WTC11 (cell line): ENCODE measurements at regions not wholly inside any gene's neighbourhood (a gene's known extent, or its start where the extent isn't known, plus 50 kb on each side); places are given as distances from the start of the nearest gene placed in this dataset.

ENCODE experiments used
- ATAC-seq: fragments of 200-7000 bp; cut with Tn5 transposase; 2 replicates; pipeline ENCODE4 v1.10.0; 2021; ENCODE audit warnings: mild to moderate bottlenecking, moderate library complexity
- CTCF ChIA-PET: fragments of 300-600 bp; sonication (Branson Sonifier 250); formaldehyde crosslinking; loops from one replicate; lab custom pipeline; 2021; ENCODE audit warnings: antibody characterized with exemption; lab: Charles Lee
- POLR2A ChIA-PET: fragments of 350-600 bp; sonication (Branson Sonifier 250); formaldehyde crosslinking; loops from one replicate; lab custom pipeline; 2021; ENCODE audit warnings: antibody characterized with exemption; lab: Charles Lee
- DNase-seq: peaks from one replicate; pipeline ENCODE4 v3.0.0; 2021; ENCODE audit warnings: low spot score
- H3K27ac Mint-ChIP-seq: 2 replicates; pipeline ENCODE4 v1.8.0; 2021; ENCODE audit warnings: mixed read lengths
- H3K27me3 Mint-ChIP-seq: 2 replicates; pipeline ENCODE4 v1.8.0; 2021; ENCODE audit warnings: low read depth, mild to moderate bottlenecking, moderate library complexity, mixed read lengths
- H3K36me3 Mint-ChIP-seq: 2 replicates; pipeline ENCODE4 v1.8.0; 2021; ENCODE audit warnings: mixed read lengths
- H3K4me1 Mint-ChIP-seq: 2 replicates; pipeline ENCODE4 v1.8.0; 2022; ENCODE audit warnings: mixed read lengths
- H3K4me3 Mint-ChIP-seq: 2 replicates; pipeline ENCODE4 v1.8.0; 2021; ENCODE audit warnings: mild to moderate bottlenecking, moderate library complexity, mixed read lengths
- H3K9me3 Mint-ChIP-seq: 2 replicates; pipeline ENCODE4 v1.8.0; 2021; ENCODE audit warnings: mixed read lengths
- AFF4 ChIP-seq: sonication (generic); formaldehyde crosslinking; IDR thresholded peaks from 2 replicates; pipeline ENCODE4 v1.8.1; 2023; ENCODE audit warnings: mild to moderate bottlenecking, missing genetic modification reagents, borderline replicate concordance
- CREM ChIP-seq: sonication (generic); formaldehyde crosslinking; IDR thresholded peaks from 2 replicates; pipeline ENCODE4 v1.8.1; 2022; ENCODE audit warnings: mild to moderate bottlenecking, missing genetic modification reagents, moderate library complexity
- E2F1 ChIP-seq: sonication (generic); formaldehyde crosslinking; IDR thresholded peaks from 2 replicates; pipeline ENCODE4 v1.8.0; 2022; ENCODE audit warnings: mild to moderate bottlenecking, missing genetic modification reagents
- ERG ChIP-seq: fragments of 250-450 bp; sonication (Bioruptor Pico); IDR thresholded peaks from 2 replicates; pipeline ENCODE4 v1.8.0; 2021; ENCODE audit warnings: mild to moderate bottlenecking
- FOXK1 ChIP-seq: sonication (generic); formaldehyde crosslinking; IDR thresholded peaks from 2 replicates; pipeline ENCODE4 v1.8.0; 2022; ENCODE audit warnings: mild to moderate bottlenecking, moderate library complexity, missing genetic modification reagents
- FOXP1 ChIP-seq: sonication (generic); formaldehyde crosslinking; IDR thresholded peaks from 2 replicates; pipeline ENCODE4 v1.8.0; 2022; ENCODE audit warnings: missing genetic modification reagents, mild to moderate bottlenecking, moderate library complexity, borderline replicate concordance
- GABPB1 ChIP-seq: sonication (generic); formaldehyde crosslinking; IDR thresholded peaks from 2 replicates; pipeline ENCODE4 v1.8.1; 2023; ENCODE audit warnings: mild to moderate bottlenecking, missing genetic modification reagents
- KAT7 ChIP-seq: sonication (generic); formaldehyde crosslinking; IDR thresholded peaks from 2 replicates; pipeline ENCODE4 v1.8.1; 2023; ENCODE audit warnings: missing genetic modification reagents, mild to moderate bottlenecking, borderline replicate concordance
- NFE2L1 ChIP-seq: sonication (generic); formaldehyde crosslinking; IDR thresholded peaks from 2 replicates; pipeline ENCODE4 v1.8.1; 2023; ENCODE audit warnings: missing genetic modification reagents
- PRDM15 ChIP-seq: sonication (generic); formaldehyde crosslinking; IDR thresholded peaks from 2 replicates; pipeline ENCODE4 v1.8.0; 2022; ENCODE audit warnings: missing genetic modification reagents
- SMAD3 ChIP-seq: sonication (generic); formaldehyde crosslinking; IDR thresholded peaks from 2 replicates; pipeline ENCODE4 v1.8.0; 2022; ENCODE audit warnings: missing genetic modification reagents, mild to moderate bottlenecking, borderline replicate concordance
- SP1 ChIP-seq: sonication (generic); formaldehyde crosslinking; conservative IDR thresholded peaks from 2 replicates; pipeline ENCODE4 v1.8.1; 2022; ENCODE audit warnings: missing genetic modification reagents
- TEAD4 ChIP-seq: sonication (generic); formaldehyde crosslinking; IDR thresholded peaks from 2 replicates; pipeline ENCODE4 v1.8.0; 2022; ENCODE audit warnings: mild to moderate bottlenecking, missing genetic modification reagents
- ZNF512 ChIP-seq: sonication (generic); formaldehyde crosslinking; IDR thresholded peaks from 2 replicates; pipeline ENCODE4 v1.8.1; 2022; ENCODE audit warnings: missing genetic modification reagents, borderline replicate concordance
- ZNF532 ChIP-seq: fragments of 250-450 bp; sonication (Bioruptor Pico); IDR thresholded peaks from 2 replicates; pipeline ENCODE4 v1.9.0; 2021; ENCODE audit warnings: mild to moderate bottlenecking, borderline replicate concordance
- ZNF671 ChIP-seq: fragments of 250-450 bp; sonication (Bioruptor Pico); IDR thresholded peaks from 2 replicates; pipeline ENCODE4 v1.8.0; 2021; ENCODE audit warnings: mild to moderate bottlenecking
- ZSCAN18 ChIP-seq: fragments of 250-450 bp; sonication (Bioruptor Pico); IDR thresholded peaks from 2 replicates; pipeline ENCODE4 v2.1.2; 2022; ENCODE audit warnings: mild to moderate bottlenecking, moderate library complexity

GRCh38 chr2:114022360-114023085, 132.6 kb downstream of the ACTR3 start:
- TF ChIP-seq AFF4 (CRISPR knock-in tag) (no peak), ERG (no peak), SMAD3 (no peak), KAT7 (CRISPR knock-in tag) (no peak), NFE2L1 (no peak), GABPB1 (CRISPR knock-in tag) (no peak), ZNF671 (CRISPR knock-in tag) (no peak), FOXP1 (CRISPR knock-in tag) (no peak), PRDM15 (CRISPR knock-in tag) (no peak), ZSCAN18 (CRISPR knock-in tag) (no peak), SP1 (CRISPR knock-in tag) (no peak), FOXK1 (CRISPR knock-in tag) (no peak), ZNF512 (CRISPR knock-in tag) (no peak), ZNF532 (CRISPR knock-in tag) (no peak), E2F1 (CRISPR knock-in tag) (no peak), CREM (CRISPR knock-in tag) (no peak), TEAD4 (no peak)
- ATAC-seq, result no peak
- POLR2A ChIA-PET, result no interaction called here
- CTCF ChIA-PET, result no interaction called here
- Mint-ChIP-seq H3K4me1 (no peaks in the 10 kb centered on the region), H3K36me3 (peaks cover 24% of the 10 kb centered on the region), H3K4me3 (no peak overlapping the region), H3K9me3 (peaks cover 30% of the 10 kb centered on the region), H3K27ac (no peak overlapping the region), H3K27me3 (no peaks in the 10 kb centered on the region)
- DNase-seq, result no peak
